ENCODE measurements at regions not wholly inside any gene's neighbourhood (a gene's known extent, or its start where the extent isn't known, plus 50 kb on each side); places are given as distances from the start of the nearest gene placed in this dataset.

DNA sequence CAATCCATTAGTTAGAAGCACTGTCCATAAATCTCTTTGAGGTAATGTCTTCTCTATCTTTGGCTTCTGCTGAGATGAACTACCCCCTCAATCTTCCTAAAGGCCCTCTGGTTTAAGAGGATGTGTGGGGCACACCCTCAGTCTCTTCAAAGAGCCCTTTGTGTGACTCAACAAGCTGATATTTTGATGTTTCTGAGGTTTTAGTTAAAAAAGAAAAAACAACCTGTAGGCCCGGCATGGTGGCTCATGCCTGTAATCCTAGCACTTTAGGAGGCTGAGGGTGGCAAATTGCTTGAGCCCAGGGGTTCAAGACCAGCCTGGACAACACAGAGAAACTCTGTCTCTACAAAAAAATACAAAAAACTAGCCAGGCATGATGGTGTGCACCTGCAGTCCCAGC lies 593.5 kb downstream of the TMEM182 start:
- TF ChIP-seq POLR2AphosphoS5 (IDR thresholded peaks at IDR 0.05; ENCODE audit: low read depth, low read length) (no peak), TAF1 (IDR thresholded peaks at IDR 0.05; ENCODE audit: borderline replicate concordance, insufficient read depth, low read length) (no peak), FOXP2 (optimal IDR thresholded peaks at IDR 0.05; ENCODE audit: borderline replicate concordance, extremely low read depth, extremely low read length, insufficient read depth) (no peak), SIN3A (IDR thresholded peaks at IDR 0.05; ENCODE audit: borderline replicate concordance, insufficient read depth, low read length) (no peak)
- TF ChIP-seq, protein P1, sequence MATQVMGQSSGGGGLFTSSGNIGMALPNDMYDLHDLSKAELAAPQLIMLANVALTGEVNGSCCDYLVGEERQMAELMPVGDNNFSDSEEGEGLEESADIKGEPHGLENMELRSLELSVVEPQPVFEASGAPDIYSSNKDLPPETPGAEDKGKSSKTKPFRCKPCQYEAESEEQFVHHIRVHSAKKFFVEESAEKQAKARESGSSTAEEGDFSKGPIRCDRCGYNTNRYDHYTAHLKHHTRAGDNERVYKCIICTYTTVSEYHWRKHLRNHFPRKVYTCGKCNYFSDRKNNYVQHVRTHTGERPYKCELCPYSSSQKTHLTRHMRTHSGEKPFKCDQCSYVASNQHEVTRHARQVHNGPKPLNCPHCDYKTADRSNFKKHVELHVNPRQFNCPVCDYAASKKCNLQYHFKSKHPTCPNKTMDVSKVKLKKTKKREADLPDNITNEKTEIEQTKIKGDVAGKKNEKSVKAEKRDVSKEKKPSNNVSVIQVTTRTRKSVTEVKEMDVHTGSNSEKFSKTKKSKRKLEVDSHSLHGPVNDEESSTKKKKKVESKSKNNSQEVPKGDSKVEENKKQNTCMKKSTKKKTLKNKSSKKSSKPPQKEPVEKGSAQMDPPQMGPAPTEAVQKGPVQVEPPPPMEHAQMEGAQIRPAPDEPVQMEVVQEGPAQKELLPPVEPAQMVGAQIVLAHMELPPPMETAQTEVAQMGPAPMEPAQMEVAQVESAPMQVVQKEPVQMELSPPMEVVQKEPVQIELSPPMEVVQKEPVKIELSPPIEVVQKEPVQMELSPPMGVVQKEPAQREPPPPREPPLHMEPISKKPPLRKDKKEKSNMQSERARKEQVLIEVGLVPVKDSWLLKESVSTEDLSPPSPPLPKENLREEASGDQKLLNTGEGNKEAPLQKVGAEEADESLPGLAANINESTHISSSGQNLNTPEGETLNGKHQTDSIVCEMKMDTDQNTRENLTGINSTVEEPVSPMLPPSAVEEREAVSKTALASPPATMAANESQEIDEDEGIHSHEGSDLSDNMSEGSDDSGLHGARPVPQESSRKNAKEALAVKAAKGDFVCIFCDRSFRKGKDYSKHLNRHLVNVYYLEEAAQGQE (IDR thresholded peaks at IDR 0.05; ENCODE audit: insufficient read depth in 1 of 2, low read depth in 2 of 2, low read length in 2 of 2), result no peak

DNA sequence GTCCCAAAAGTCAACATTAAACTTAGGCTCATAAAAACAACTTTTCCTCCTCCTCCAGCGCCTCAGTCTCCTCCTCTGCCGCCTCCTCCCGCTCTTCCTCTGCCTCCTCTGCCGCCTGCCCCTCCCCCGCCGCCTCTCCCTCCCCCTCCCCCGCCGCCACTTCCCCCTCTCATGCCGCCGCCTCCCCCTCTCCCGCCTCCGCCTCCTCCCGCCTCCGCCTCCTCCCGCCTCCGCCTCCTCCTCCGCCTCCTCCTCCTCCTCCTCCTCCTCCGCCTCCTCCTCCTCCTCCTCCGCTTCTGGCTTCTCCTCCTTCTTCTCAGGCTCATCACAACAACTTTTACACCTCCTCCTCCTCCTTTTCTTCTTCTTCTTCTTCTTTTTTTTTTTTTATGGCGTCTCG lies 599.9 kb downstream of the TMEM182 start:
- TF ChIP-seq, protein P1 (IDR thresholded peaks at IDR 0.05; ENCODE audit: insufficient read depth in 1 of 2, low read depth in 2 of 2, low read length in 2 of 2), result no peak
- no peak for TF ChIP-seq FOXP2 (optimal IDR thresholded peaks at IDR 0.05; ENCODE audit: borderline replicate concordance, extremely low read depth, extremely low read length, insufficient read depth)
- no peak for TF ChIP-seq TAF1 (IDR thresholded peaks at IDR 0.05; ENCODE audit: borderline replicate concordance, insufficient read depth, low read length)
- no peak for TF ChIP-seq POLR2AphosphoS5 (IDR thresholded peaks at IDR 0.05; ENCODE audit: low read depth, low read length)
- TF ChIP-seq SIN3A (IDR thresholded peaks at IDR 0.05; ENCODE audit: borderline replicate concordance, insufficient read depth, low read length), result no peak

DNA sequence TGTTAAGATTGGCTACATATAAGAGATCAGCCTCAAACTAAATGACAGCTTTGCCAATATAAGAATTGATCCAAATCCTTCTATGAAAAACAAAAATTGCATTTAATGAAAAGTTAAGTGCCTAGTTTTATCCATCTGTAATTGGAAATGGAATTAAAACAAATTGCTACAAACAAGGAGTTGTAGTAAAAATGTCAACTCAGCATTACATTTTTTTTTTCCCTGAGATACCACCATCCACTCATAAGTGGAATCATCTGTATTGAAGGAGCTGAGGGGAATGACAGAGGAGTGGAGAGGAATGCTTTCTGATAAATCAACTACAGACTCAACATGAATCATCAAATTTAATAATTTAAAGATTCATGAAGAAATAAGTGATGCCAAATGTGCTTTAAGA lies 601.8 kb downstream of the TMEM182 start:
- no peak for TF ChIP-seq POLR2AphosphoS5 (IDR thresholded peaks at IDR 0.05; ENCODE audit: low read depth, low read length)
- no peak for TF ChIP-seq FOXP2 (optimal IDR thresholded peaks at IDR 0.05; ENCODE audit: borderline replicate concordance, extremely low read depth, extremely low read length, insufficient read depth)
- TF ChIP-seq TAF1 (IDR thresholded peaks at IDR 0.05; ENCODE audit: borderline replicate concordance, insufficient read depth, low read length), result no peak
- no peak for TF ChIP-seq SIN3A (IDR thresholded peaks at IDR 0.05; ENCODE audit: borderline replicate concordance, insufficient read depth, low read length)
- TF ChIP-seq, protein P1 (IDR thresholded peaks at IDR 0.05; ENCODE audit: insufficient read depth in 1 of 2, low read depth in 2 of 2, low read length in 2 of 2), result no peak

DNA sequence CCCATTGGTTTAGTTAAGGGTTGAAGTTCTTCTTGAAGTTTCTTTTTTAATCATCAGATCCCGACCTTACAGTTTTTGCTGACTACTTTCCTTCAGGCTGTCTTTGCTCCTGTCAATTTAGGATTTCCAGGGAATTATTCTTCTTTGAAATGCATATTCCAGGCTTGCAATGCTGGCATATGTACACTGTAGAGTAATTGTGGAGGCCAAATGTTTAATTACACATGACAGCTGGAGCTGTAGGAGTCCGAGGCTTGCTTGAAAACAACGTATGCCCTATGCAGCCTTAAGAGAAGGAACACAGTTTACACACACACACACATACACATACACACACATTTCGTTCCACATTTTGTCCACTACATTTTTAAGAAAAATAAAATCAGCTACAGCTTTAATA lies 602.3 kb downstream of the TMEM182 start:
- TF ChIP-seq, protein P1 (IDR thresholded peaks at IDR 0.05; ENCODE audit: insufficient read depth in 1 of 2, low read depth in 2 of 2, low read length in 2 of 2), result no peak
- TF ChIP-seq FOXP2 (optimal IDR thresholded peaks at IDR 0.05; ENCODE audit: borderline replicate concordance, extremely low read depth, extremely low read length, insufficient read depth) (no peak), TAF1 (IDR thresholded peaks at IDR 0.05; ENCODE audit: borderline replicate concordance, insufficient read depth, low read length) (no peak), POLR2AphosphoS5 (IDR thresholded peaks at IDR 0.05; ENCODE audit: low read depth, low read length) (no peak), SIN3A (IDR thresholded peaks at IDR 0.05; ENCODE audit: borderline replicate concordance, insufficient read depth, low read length) (no peak)

DNA sequence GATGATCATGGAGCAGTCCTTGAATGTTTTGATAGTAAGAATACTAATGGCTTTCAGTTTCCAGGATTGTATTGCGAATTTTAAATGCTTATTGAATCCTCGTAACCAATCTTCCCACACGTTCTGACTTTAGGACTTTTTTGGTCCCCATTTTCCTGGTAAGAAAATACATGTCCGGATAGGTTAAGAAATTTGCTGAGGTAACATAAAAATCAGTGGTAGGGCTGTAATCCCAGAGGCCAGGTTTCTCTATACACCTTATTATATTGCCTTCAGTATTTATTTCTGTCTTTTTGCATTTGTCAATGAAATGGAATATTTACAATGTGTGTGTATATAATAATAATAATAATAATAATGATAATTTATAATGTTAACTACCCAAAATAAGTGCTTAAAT lies 603.2 kb downstream of the TMEM182 start:
- TF ChIP-seq TAF1 (IDR thresholded peaks at IDR 0.05; ENCODE audit: borderline replicate concordance, insufficient read depth, low read length) (no peak), FOXP2 (optimal IDR thresholded peaks at IDR 0.05; ENCODE audit: borderline replicate concordance, extremely low read depth, extremely low read length, insufficient read depth) (no peak), SIN3A (IDR thresholded peaks at IDR 0.05; ENCODE audit: borderline replicate concordance, insufficient read depth, low read length) (no peak), POLR2AphosphoS5 (IDR thresholded peaks at IDR 0.05; ENCODE audit: low read depth, low read length) (no peak)
- TF ChIP-seq, protein P1 (IDR thresholded peaks at IDR 0.05; ENCODE audit: insufficient read depth in 1 of 2, low read depth in 2 of 2, low read length in 2 of 2), result no peak
